Epithelial cell of esophagus (primary cell): ENCODE measurements at regions not wholly inside any gene's neighbourhood (a gene's known extent, or its start where the extent isn't known, plus 50 kb on each side); places are given as distances from the start of the nearest gene placed in this dataset.

Experiments
- DNase-seq: peaks from one replicate; pipeline ENCODE4 v3.0.0; 2010; ENCODE audit warnings: low read depth
- H3K4me3 ChIP-seq: 2 replicates; pipeline ENCODE4 v1.5.1; 2011; ENCODE audit warnings: mild to moderate bottlenecking, low read length, control low read depth
- CTCF ChIP-seq: IDR thresholded peaks from 2 replicates; pipeline ENCODE4 v1.5.1; 2011; ENCODE audit warnings: low read depth, mild to moderate bottlenecking, low read length, control low read depth, inconsistent platforms; ENCODE audit not compliant: insufficient read depth; ENCODE audit errors: missing control alignments

GRCh38 chr18:70454704-70455322 lies 166.0 kb downstream of the SOCS6 start:
- no peak overlapping the region for H3K4me3 ChIP-seq
- TF ChIP-seq CTCF = peak; percentile 80
- peak; percentile 73 for DNase-seq

DNA sequence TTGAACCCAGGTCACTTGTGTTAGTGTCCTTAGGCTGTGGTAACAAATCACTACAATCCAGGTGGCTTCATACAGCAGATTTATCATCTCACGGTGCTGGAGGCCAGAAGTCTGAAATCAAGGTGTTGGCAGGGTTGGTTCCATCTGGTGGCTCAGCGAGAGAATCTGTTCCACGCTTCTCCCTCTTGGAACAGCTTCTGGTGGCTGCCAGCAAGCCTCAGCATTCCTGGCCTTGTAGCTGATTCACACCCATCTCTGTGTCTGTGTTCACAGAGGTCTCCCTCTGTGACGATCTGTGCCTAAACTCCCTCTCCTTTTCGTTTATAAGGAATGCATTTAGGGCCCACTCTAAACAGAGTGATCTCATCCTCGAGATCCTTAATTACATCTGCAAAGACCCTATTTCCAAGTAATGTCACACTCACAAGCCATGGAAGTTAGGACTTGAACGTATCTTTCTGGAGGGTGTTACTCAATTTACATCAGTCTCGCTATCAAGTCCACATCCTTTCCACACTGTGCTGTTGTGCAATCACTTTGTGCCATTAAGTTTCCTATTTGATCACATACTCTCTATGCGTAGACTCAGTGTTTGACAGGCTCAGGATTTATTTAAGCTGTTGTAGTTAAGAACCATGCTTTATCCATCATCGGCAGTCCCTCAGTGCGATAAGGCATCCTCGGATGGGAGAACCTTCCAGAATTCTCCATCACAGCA lies 164.4 kb downstream of the SOCS6 start:
- no peak for TF ChIP-seq CTCF

DNA sequence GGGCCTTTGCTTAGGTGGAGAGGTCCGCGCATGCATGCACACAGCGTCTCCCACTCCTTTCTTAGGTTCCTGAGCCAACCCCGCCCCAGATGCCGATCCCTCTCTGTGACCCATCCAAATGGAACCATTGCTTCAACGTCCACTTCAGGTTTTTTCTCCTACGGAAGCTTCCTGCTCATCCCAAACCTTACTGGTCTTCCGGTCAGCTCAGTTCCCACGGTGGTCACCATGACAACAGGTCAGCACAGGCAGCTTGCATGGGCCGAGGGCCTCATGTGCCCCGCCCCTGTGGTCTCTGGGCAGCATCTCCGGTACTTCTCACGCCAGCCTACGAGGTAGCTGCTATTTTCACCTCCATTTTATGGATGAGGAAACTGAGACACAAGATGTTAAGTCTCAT lies 163.7 kb downstream of the SOCS6 start:
- TF ChIP-seq CTCF = no peak
- no peak overlapping the region for H3K4me3 ChIP-seq
- no peak for DNase-seq

More for the DNA sequence above, 164.4 kb downstream of the SOCS6 start:
- no peak overlapping the region for H3K4me3 ChIP-seq
- no peak for DNase-seq

- no peak for DNase-seq
- peak; percentile 50 for TF ChIP-seq CTCF
- H3K4me3 ChIP-seq = no peak overlapping the region
These were observed 161.8 kb downstream of the SOCS6 start for GRCh38 chr18:70450426-70451253.

DNA sequence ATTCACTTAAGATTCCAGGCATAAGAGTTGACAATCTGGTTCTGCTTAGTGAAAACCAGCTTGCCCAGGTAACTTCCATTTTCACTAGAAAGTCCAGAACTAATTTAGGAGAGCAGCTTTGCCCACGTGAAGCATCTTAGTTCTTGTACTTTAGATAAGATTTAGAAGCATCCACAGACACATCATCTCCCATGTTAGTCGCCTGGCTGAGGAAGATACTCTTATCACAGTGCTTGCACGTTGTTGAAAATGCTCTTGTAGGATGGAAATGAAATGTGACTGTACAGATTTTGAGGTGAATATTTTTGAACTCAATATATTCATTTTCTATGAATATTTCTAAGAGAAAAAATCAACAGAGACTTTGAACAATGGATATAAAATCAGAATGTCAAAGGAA lies 159.7 kb downstream of the SOCS6 start:
- TF ChIP-seq CTCF = no peak
- no peak overlapping the region for H3K4me3 ChIP-seq
- DNase-seq = no peak

DNA sequence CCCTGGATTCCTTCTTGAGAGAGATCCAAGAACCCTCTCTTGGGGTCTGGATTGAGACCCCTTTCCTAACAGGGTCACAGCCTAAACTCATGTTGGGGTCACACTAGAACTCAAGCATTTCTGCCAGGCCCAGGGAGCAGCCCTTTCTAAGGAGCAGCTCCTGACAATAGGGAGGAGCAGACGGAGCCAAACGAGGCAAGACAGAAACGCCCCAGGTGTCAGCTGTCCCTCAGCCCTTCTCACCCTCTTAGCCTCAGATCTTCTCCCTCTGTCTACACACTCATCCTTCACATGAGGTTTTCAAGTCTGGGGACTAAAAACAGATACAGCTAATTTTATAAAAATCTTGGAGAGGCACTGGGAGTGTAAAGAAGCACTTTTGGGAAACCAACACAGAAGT lies 157.2 kb downstream of the SOCS6 start:
- no peak for TF ChIP-seq CTCF
- no peak for DNase-seq
- H3K4me3 ChIP-seq = no peak overlapping the region
